G401 (cell line): ENCODE measurements at regions not wholly inside any gene's neighbourhood (a gene's known extent, or its start where the extent isn't known, plus 50 kb on each side); places are given as distances from the start of the nearest gene placed in this dataset.

ENCODE experiments used
- DNase-seq: peaks from one replicate; pipeline ENCODE4 v3.0.0-alpha.2; 2015; ENCODE audit warnings: low spot score
- in situ Hi-C: cut with HindIII; loops from 2 replicates; pipeline ENCODE4 v1.10.0; 2016; ENCODE audit warnings: low sequenced_read_pairs, mixed read lengths

GRCh38 chr17:71380535-71380934 is 740.3 kb upstream of the SOX9 start:
- no peak for DNase-seq
- in situ Hi-C loops: no loop called here

- no peak for DNase-seq
- in situ Hi-C loops: no loop called here
These were observed 739.9 kb upstream of the SOX9 start for GRCh38 chr17:71380936-71381335.

- in situ Hi-C loops: no loop called here
These were observed 737.7 kb upstream of the SOX9 start for GRCh38 chr17:71383091-71383490.

GRCh38 chr17:71387456-71387855 is 733.4 kb upstream of the SOX9 start:
- in situ Hi-C loops: no loop called here
- DNase-seq: no peak

More at GRCh38 chr17:71383091-71383490, 737.7 kb upstream of the SOX9 start:
- DNase-seq: no peak

GRCh38 chr17:71392715-71393567 is 727.9 kb upstream of the SOX9 start:
- DNase-seq: no peak
- in situ Hi-C loops: no loop called here

GRCh38 chr17:71395901-71396300 is 724.9 kb upstream of the SOX9 start:
- in situ Hi-C loops: no loop called here
- DNase-seq: no peak

- no peak for DNase-seq
- in situ Hi-C loops: no loop called here
These were observed 724.1 kb upstream of the SOX9 start for GRCh38 chr17:71396711-71397110.

GRCh38 chr17:71398025-71398424 is 722.8 kb upstream of the SOX9 start:
- in situ Hi-C loops: no loop called here
- no peak for DNase-seq

- no peak for DNase-seq
- in situ Hi-C loops: no loop called here
These were observed 722.0 kb upstream of the SOX9 start for GRCh38 chr17:71398800-71399219.

- DNase-seq: no peak
- in situ Hi-C loops: no loop called here
These were observed 721.6 kb upstream of the SOX9 start for GRCh38 chr17:71399221-71399620.

- DNase-seq: no peak
- in situ Hi-C loops: no loop called here
These were observed 721.2 kb upstream of the SOX9 start for GRCh38 chr17:71399649-71400048.

- no peak for DNase-seq
- in situ Hi-C loops: no loop called here
These were observed 718.8 kb upstream of the SOX9 start for GRCh38 chr17:71402007-71402406.

GRCh38 chr17:71402661-71403141 is 718.1 kb upstream of the SOX9 start:
- in situ Hi-C loops: no loop called here
- no peak for DNase-seq

- no peak for DNase-seq
- in situ Hi-C loops: no loop called here
These were observed 715.7 kb upstream of the SOX9 start for GRCh38 chr17:71405101-71405500.

- DNase-seq: no peak
These were observed 712.8 kb upstream of the SOX9 start for GRCh38 chr17:71407981-71408380.

GRCh38 chr17:71409137-71409536 is 711.7 kb upstream of the SOX9 start:
- DNase-seq: no peak
- in situ Hi-C loops: no loop called here

More at GRCh38 chr17:71407981-71408380, 712.8 kb upstream of the SOX9 start:
- in situ Hi-C loops: no loop called here

GRCh38 chr17:71409712-71410111 is 711.1 kb upstream of the SOX9 start:
- no peak for DNase-seq
- in situ Hi-C loops: no loop called here

GRCh38 chr17:71412803-71413202 is 708.0 kb upstream of the SOX9 start:
- in situ Hi-C loops: no loop called here

GRCh38 chr17:71413935-71414334 is 706.9 kb upstream of the SOX9 start:
- DNase-seq: no peak
- in situ Hi-C loops: no loop called here

More at GRCh38 chr17:71412803-71413202, 708.0 kb upstream of the SOX9 start:
- no peak for DNase-seq

- no peak for DNase-seq
- in situ Hi-C loops: no loop called here
These were observed 703.7 kb upstream of the SOX9 start for GRCh38 chr17:71417142-71417541.

GRCh38 chr17:71422968-71423367 is 697.9 kb upstream of the SOX9 start:
- in situ Hi-C loops: no loop called here
- DNase-seq: no peak
